H1 (cell line): ENCODE measurements at regions not wholly inside any gene's neighbourhood (a gene's known extent, or its start where the extent isn't known, plus 50 kb on each side); places are given as distances from the start of the nearest gene placed in this dataset.

Experiments used
- CTCF ChIA-PET: fragments of 300-600 bp; sonication (Branson Sonifier 250); formaldehyde crosslinking; loops from one replicate; lab custom pipeline; 2021; ENCODE audit not compliant: partially characterized antibody; lab: Charles Lee
- POLR2A ChIA-PET: fragments of 300-600 bp; sonication (Branson Sonifier 250); formaldehyde crosslinking; loops from one replicate; lab custom pipeline; 2021; ENCODE audit warnings: inconsistent platforms; ENCODE audit not compliant: partially characterized antibody; lab: Charles Lee
- DNase-seq, 2 experiments: peaks; one replicate each; pipeline versions ENCODE4 v3.0.0 to v3.0.0-alpha.2; 2010 to 2022; ENCODE audit warnings: low spot score in 2 of 2, low read depth in 1 of 2, mixed read lengths in 1 of 2
- FAIRE-seq: peaks from 2 replicates; lab custom pipeline; 2011; peaks lifted over from hg19 to GRCh38; lab: Jason Lieb, UNC
- H2AFZ ChIP-seq: 2 replicates; pipeline ENCODE4 v1.8.1; 2012; ENCODE audit warnings: low read length, inconsistent platforms
- H2AK5ac ChIP-seq: 2 replicates; pipeline ENCODE4 v1.6.1; 2013; ENCODE audit warnings: low read depth, low read length
- H2BK120ac ChIP-seq: replicated peaks from 2 replicates; pipeline ENCODE3; 2013; ENCODE audit warnings: low read depth, low read length, inconsistent platforms
- H2BK12ac ChIP-seq: 2 replicates; pipeline ENCODE4 v1.6.1; 2013; ENCODE audit warnings: low read depth, low read length
- H2BK15ac ChIP-seq: 2 replicates; pipeline ENCODE4 v1.6.1; 2013; ENCODE audit warnings: low read length
- H2BK20ac ChIP-seq: 2 replicates; pipeline ENCODE4 v1.6.1; 2013; ENCODE audit warnings: low read length
- H2BK5ac ChIP-seq: 2 replicates; pipeline ENCODE4 v1.6.1; 2013; ENCODE audit warnings: low read depth, low read length
- H3K14ac ChIP-seq: 2 replicates; pipeline ENCODE4 v1.6.1; 2013; ENCODE audit warnings: inconsistent platforms; ENCODE audit not compliant: insufficient read length
- H3K18ac ChIP-seq: 2 replicates; pipeline ENCODE4 v1.6.1; 2013; ENCODE audit warnings: low read length; ENCODE audit errors: extremely low read depth
- H3K23ac ChIP-seq: 2 replicates; pipeline ENCODE4 v1.6.1; 2013; ENCODE audit warnings: inconsistent platforms; ENCODE audit not compliant: insufficient read length
- H3K23me2 ChIP-seq: 2 replicates; pipeline ENCODE4 v1.6.1; 2013; ENCODE audit warnings: low read depth, low read length
- H3K27ac ChIP-seq: 2 replicates; pipeline ENCODE4 v1.6.1; 2011; ENCODE audit warnings: low read depth, low read length, inconsistent platforms
- H3K27me3 ChIP-seq, 4 experiments: replicated peaks in 1 of 4; 1 replicate in 1 of 4; 2 replicates in 3 of 4; pipeline versions ENCODE4 v1.6.1 to v1.8.1; 2011 to 2013; ENCODE audit warnings: low read length in 3 of 4, mild to moderate bottlenecking in 3 of 4, inconsistent platforms in 2 of 4, mixed read lengths in 2 of 4, moderate library complexity in 1 of 4; ENCODE audit not compliant: control insufficient read depth in 3 of 4, insufficient read depth in 3 of 4; ENCODE audit errors: extremely low read depth in 1 of 4
- H3K36me3 ChIP-seq, 4 experiments: 2 replicates each; pipeline versions ENCODE4 v1.6.1 to v1.8.1; 2011 to 2013; ENCODE audit warnings: mild to moderate bottlenecking in 4 of 4, low read length in 3 of 4, moderate library complexity in 2 of 4, control low read depth in 1 of 4, inconsistent platforms in 1 of 4; ENCODE audit not compliant: insufficient read depth in 4 of 4, control insufficient read depth in 2 of 4
- H3K4ac ChIP-seq: replicated peaks from 2 replicates; pipeline ENCODE3; 2013; ENCODE audit warnings: low read length, low read depth, mixed read lengths, inconsistent platforms; ENCODE audit not compliant: insufficient read length
- H3K4me1 ChIP-seq, 4 experiments: replicated peaks in 1 of 4; 1 replicate in 1 of 4; 2 replicates in 3 of 4; pipeline versions ENCODE4 v1.6.1 to v1.8.1; 2011 to 2013; ENCODE audit warnings: low read length in 3 of 4, inconsistent platforms in 2 of 4, mixed read lengths in 1 of 4; ENCODE audit not compliant: insufficient read depth in 4 of 4, control insufficient read depth in 3 of 4
- H3K4me2 ChIP-seq, 2 experiments: 2 replicates each; pipeline versions ENCODE4 v1.6.1 to v1.8.1; 2011 to 2013; ENCODE audit warnings: low read depth in 2 of 2, low read length in 2 of 2, control low read depth in 1 of 2, inconsistent platforms in 1 of 2, mild to moderate bottlenecking in 1 of 2; ENCODE audit not compliant: insufficient read depth in 1 of 2
- H3K4me3 ChIP-seq, 4 experiments: fragments of 200-600, 300-600 bp in 1 of 4; sonication (generic), shearing (Covaris generic), sonication (Bioruptor Twin) in 1 of 4; 2 replicates each; pipeline versions ENCODE4 v1.5.1 to v1.8.1; 2011 to 2016; ENCODE audit warnings: low read length in 4 of 4, low read depth in 3 of 4, control low read depth in 2 of 4, inconsistent platforms in 2 of 4, mild to moderate bottlenecking in 2 of 4, mixed read lengths in 1 of 4, moderate library complexity in 1 of 4; ENCODE audit not compliant: insufficient read depth in 2 of 4; ENCODE audit errors: extremely low read depth in 1 of 4
- H3K56ac ChIP-seq: replicated peaks from 2 replicates; pipeline ENCODE3; 2013; ENCODE audit warnings: low read depth, mild to moderate bottlenecking, mixed read lengths, low read length, inconsistent platforms; ENCODE audit not compliant: insufficient read length
- H3K79me1 ChIP-seq: 2 replicates; pipeline ENCODE4 v1.6.1; 2013; ENCODE audit warnings: low read depth, low read length, control low read depth
- H3K79me2 ChIP-seq, 2 experiments: 2 replicates each; pipeline versions ENCODE4 v1.6.1 to v1.8.1; 2012 to 2013; ENCODE audit warnings: low read length in 2 of 2, mild to moderate bottlenecking in 2 of 2, inconsistent platforms in 1 of 2; ENCODE audit not compliant: insufficient read depth in 2 of 2, control insufficient read depth in 1 of 2
- H3K9ac ChIP-seq, 4 experiments: replicated peaks in 1 of 4; 1 replicate in 1 of 4; 2 replicates in 3 of 4; pipeline versions ENCODE4 v1.6.1 to v1.8.1; 2011 to 2013; ENCODE audit warnings: low read depth in 3 of 4, low read length in 3 of 4, control low read depth in 2 of 4, mild to moderate bottlenecking in 2 of 4, moderate library complexity in 2 of 4, inconsistent platforms in 1 of 4; ENCODE audit errors: extremely low read depth in 1 of 4
- H3K9me3 ChIP-seq, 2 experiments: 2 replicates each; pipeline versions ENCODE4 v1.6.1 to v1.8.1; 2012 to 2013; ENCODE audit warnings: mild to moderate bottlenecking in 2 of 2, moderate library complexity in 2 of 2, control low read depth in 1 of 2, inconsistent platforms in 1 of 2, low read depth in 1 of 2, low read length in 1 of 2, mixed read lengths in 1 of 2; ENCODE audit not compliant: insufficient read depth in 2 of 2
- H4K20me1 ChIP-seq, 2 experiments: replicated peaks in 1 of 2; 2 replicates each; pipeline versions ENCODE3 to v1.8.1; 2011 to 2013; ENCODE audit warnings: inconsistent platforms in 2 of 2, low read length in 2 of 2, mild to moderate bottlenecking in 1 of 2; ENCODE audit not compliant: insufficient read depth in 2 of 2, control insufficient read depth in 1 of 2
- H4K5ac ChIP-seq: 2 replicates; pipeline ENCODE4 v1.6.1; 2013; ENCODE audit warnings: low read length, low read depth, mixed read lengths, inconsistent platforms; ENCODE audit not compliant: insufficient read length
- H4K8ac ChIP-seq: 2 replicates; pipeline ENCODE4 v1.8.0; 2013; ENCODE audit warnings: mild to moderate bottlenecking, moderate library complexity, low read length, inconsistent platforms; ENCODE audit not compliant: insufficient read depth; ENCODE audit errors: extremely low read depth
- H4K91ac ChIP-seq: replicated peaks from 2 replicates; pipeline ENCODE3; 2013; ENCODE audit warnings: low read length, mixed read lengths, inconsistent platforms; ENCODE audit not compliant: insufficient read length
- KDM1A ChIP-seq: fragments of 200-600, 300-600 bp; sonication (generic); IDR thresholded peaks from 2 replicates; pipeline ENCODE4 v1.7.1; 2016; ENCODE audit warnings: mild to moderate bottlenecking, low read length, borderline replicate concordance
- WGBS, 2 experiments: shearing (Covaris generic) in 1 of 2; methylation state at CpG; one replicate each; pipeline versions ENCODE4 v1.1.6 to v1.1.7; 2013 to 2015; ENCODE audit warnings: low lambda C conversion rate in 2 of 2, mixed read lengths in 2 of 2, inconsistent platforms in 1 of 2, low coverage in 1 of 2, missing lambda C conversion rate in 1 of 2; ENCODE audit not compliant: insufficient replicate concordance in 2 of 2, insufficient coverage in 1 of 2, insufficient read length in 1 of 2; ENCODE audit errors: extremely low coverage in 1 of 2, missing lambda C conversion rate in 1 of 2; 5-methylcytosine and 5-hydroxymethylcytosine counted together

DNA sequence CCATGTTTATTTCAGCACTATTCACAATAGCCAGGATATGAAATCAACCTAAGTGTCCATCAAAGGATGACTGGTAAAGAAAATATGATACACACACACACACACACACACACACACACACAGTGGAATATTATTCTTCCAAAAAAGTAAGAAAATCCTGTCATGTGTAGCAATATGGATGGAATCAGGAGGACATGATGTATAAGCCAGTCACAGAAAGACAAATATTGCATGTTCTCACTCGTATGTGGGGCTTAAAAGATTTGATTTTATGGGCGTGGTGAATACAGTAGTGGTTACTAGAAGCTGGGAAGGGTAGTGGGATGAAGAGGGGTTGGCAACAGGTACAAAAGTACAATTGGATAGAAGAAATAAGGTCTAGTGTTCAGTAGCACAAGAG, 207.0 kb upstream of the PRDM1 start:
- Histone ChIP-seq H3K4ac (no peak overlapping the region), H2AFZ (no peak overlapping the region), H3K23ac (no peak overlapping the region), H4K20me1 (no peaks in the 10 kb centered on the region), H2BK12ac (no peak overlapping the region), H3K9ac (no peak overlapping the region), H2BK15ac (no peak overlapping the region), H2AK5ac (no peak overlapping the region), H3K23me2 (no peaks in the 10 kb centered on the region; the same call in 1 of the 2 replicates), H3K9me3 (no peaks in the 10 kb centered on the region), H3K4me3 (no peak overlapping the region), H2BK5ac (no peak overlapping the region), H3K79me2 (no peaks in the 10 kb centered on the region), H4K91ac (no peak overlapping the region), H3K56ac (peak overlapping the region; percentile 11), H3K79me1 (no peaks in the 10 kb centered on the region), H3K14ac (no peak overlapping the region), H3K4me1 (no peaks in the 10 kb centered on the region), H2BK120ac (no peak overlapping the region), H3K27ac (no peak overlapping the region), H3K18ac (no peak overlapping the region), H4K8ac (no peak overlapping the region), H3K4me2 (no peak overlapping the region), H3K36me3 (no peaks in the 10 kb centered on the region), H4K5ac (no peak overlapping the region), H3K27me3 (no peaks in the 10 kb centered on the region; a peak in 1 of 7 replicates), H2BK20ac (no peak overlapping the region)
- DNase-seq (no peak), FAIRE-seq (no peak)
- CTCF ChIA-PET, result interaction anchor here (1.2 to 1.6 kb wide), 2 partner anchors 10 to 15 kb away, joined by 3 to 5 read pairs; no protein-coding TSS in a partner anchor
- POLR2A ChIA-PET, result no interaction called here
- WGBS, 2 experiments, result 88% methylated on average over 2 of the region's 2 CpGs; no CpG with 5 or more reads in 1 of the 2 experiments
- TF ChIP-seq KDM1A, result no peak
